HG03457 (cell line): ENCODE measurements at regions not wholly inside any gene's neighbourhood (a gene's known extent, or its start where the extent isn't known, plus 50 kb on each side); places are given as distances from the start of the nearest gene placed in this dataset.

Source experiments
- ATAC-seq: cut with Tn5 transposase; IDR thresholded peaks from one replicate; pipeline ENCODE4 v1.9.1; 2021; ENCODE audit warnings: moderate number of reproducible peaks; ENCODE audit not compliant: unreplicated experiment

DNA sequence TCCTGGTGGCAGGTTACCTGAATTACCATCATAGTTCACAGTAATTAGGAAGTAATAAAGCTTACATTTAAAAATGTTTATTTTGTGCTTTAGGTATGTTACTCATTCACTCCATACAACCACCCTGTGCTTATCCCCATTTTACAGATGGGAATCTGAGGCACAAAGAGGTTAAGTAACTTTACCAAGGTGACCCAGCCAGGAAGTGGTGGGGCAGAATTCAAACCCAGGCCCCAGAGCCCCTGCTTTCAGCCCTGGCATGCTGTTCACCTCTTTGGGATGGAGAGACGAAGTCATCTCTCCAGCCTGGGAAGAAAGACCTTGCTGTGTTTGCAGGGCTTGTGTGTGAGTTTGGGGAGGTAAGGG, 285.6 kb upstream of the TPM1 start:
- no peak for ATAC-seq

GRCh38 chr15:62757535-62757934, 285.0 kb upstream of the TPM1 start:
- ATAC-seq, result no peak

- no peak for ATAC-seq
Measured at GRCh38 chr15:62758126-62758951, 284.2 kb upstream of the TPM1 start.

- ATAC-seq, result no peak
Measured at GRCh38 chr15:62758952-62759349, 283.6 kb upstream of the TPM1 start.

- ATAC-seq, result no peak
Measured at GRCh38 chr15:62760538-62760937, 282.0 kb upstream of the TPM1 start.

DNA sequence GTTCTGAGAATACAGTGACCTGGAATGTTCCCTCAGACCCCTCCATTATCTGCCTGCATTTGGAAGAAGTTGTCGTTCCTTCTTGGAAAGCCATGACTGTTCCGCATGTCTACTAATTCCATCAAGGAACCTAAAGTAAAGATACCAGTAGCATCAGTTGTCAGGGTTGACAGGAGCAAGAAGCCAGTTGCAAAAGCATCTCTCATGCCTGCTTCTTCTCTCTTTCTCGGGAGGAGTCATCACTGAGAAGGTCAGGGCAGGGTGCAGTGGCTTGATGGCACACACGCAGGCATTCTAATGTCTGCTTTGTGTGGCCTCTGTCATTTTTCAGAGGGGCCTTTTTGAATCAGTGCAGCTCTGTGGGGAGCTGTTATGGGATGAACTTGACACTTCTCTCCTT, 276.6 kb upstream of the TPM1 start:
- ATAC-seq, result no peak

DNA sequence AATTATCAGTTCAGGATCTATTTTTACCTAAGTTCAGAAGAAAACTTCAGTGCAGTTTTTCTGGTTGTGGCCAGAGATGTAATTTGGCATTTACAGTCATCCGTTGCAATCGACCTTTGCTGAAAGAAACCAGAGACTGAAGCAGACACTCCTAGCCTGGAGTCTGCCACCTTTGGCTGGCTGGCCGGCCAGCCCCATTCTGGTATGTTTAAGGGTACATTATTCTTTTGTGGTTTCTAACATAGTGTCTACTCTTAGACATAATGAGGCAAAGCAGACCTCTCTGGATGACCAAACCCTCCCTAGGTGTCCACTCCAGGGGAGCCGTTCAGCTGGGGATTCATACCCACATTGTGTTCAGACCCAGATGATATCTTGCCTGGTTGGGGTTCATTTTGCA, 275.9 kb upstream of the TPM1 start:
- no peak for ATAC-seq

DNA sequence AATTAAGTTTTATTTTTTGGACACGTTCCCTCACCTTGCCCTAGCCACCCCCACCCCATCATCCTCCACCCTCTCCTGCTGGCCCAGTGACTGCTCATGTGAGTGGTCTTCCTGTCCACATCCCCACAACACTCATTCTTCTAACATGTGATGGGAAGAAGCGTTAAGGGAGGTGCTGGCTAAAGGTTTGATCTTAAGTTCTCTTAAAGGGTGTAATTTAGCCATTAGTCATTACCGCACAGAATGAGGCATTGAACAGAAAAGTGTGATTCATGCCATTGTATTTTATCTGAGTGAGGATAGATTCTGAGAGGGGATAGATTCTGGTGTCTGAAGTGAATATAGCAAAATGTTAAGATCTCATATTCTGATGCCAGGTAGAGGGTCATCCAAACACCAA, 272.9 kb upstream of the TPM1 start:
- no peak for ATAC-seq

DNA sequence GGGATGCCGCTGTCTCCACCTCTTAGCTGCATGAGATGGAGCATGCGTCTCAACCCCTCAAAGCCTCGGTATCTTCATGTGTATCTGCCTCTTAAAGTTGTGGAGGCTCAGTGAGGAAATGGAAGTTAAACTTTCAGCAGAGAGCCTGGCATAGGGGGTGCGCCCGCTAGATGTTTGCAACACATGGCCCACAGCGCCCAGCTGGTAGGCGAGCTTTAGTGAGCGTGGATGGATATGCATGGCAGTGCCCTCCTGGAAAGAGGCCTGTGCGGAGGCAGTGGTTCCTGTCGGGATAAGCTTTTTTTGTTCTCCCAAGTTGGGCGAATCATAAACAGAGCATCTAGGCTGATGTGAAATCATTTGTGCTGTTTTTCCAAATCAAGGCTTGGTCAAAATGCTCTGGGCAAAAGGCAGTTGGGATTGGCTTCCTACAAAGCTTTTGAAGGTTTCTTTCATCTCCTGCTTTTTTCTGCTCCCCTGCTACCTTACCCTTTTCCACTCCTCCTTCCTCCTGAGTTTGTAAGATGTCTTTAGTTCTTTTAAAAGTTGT, 272.4 kb upstream of the TPM1 start:
- no peak for ATAC-seq

- ATAC-seq, result no peak
Measured at GRCh38 chr15:62770752-62771151, 271.8 kb upstream of the TPM1 start.

GRCh38 chr15:62771234-62771633, 271.3 kb upstream of the TPM1 start:
- no peak for ATAC-seq

GRCh38 chr15:62773369-62774165, 269.0 kb upstream of the TPM1 start:
- ATAC-seq, result no peak

DNA sequence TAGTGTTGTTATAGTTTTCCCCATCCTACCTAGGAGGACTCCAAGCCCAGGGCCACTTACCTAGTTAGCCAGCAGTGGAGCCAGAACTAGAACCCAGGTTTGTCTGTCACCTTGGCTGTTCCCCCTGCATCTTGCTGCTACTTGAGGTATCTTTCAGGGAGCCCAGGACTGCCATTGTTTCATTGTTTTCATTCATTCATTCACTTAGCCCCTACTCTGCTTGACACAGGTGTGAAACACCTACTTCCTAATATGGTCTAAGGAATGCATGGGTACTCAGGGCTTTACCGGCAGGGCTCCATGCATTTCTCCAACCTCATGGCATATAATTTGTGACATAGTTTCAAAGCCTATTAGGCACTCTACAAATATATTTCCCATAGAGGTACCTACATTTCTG, 266.6 kb upstream of the TPM1 start:
- no peak for ATAC-seq

DNA sequence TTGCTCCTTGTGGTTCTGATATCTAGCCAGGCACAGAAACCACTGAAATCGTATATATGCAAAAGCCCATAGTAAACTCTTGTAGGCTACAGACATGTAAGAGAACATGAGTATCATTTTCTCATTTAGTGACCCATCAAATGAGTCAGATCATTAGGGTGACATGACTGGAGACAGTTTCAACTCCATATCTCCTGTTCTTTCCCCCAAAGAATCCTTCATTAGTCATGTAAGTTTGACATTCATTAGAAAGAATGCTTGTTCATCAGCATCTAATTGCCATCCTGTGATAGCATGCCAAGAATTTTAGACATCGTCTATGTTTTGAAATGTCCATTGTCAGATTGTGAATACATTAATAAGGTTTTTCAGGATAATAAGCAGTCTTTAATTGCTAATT, 264.9 kb upstream of the TPM1 start:
- no peak for ATAC-seq

- ATAC-seq, result no peak
Measured at GRCh38 chr15:62779036-62779770, 263.3 kb upstream of the TPM1 start.

DNA sequence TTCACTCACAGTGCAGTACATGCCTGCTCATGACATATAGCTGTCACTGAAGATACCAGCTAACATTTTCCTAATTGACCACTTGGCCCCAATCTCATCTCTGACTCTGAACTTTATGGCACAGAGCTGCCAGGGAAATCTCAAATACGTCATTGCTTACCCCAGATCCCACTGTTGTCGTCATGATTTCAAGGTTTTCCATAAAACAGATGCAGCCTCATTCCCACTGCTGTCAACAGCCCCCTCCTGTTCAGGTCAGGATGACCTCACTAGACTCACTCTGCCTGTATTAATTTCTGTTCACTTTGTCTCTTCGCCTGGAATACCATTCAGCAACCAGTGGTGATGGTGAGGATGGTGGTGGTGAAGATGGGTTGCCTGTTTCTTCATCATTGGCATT, 262.6 kb upstream of the TPM1 start:
- no peak for ATAC-seq

DNA sequence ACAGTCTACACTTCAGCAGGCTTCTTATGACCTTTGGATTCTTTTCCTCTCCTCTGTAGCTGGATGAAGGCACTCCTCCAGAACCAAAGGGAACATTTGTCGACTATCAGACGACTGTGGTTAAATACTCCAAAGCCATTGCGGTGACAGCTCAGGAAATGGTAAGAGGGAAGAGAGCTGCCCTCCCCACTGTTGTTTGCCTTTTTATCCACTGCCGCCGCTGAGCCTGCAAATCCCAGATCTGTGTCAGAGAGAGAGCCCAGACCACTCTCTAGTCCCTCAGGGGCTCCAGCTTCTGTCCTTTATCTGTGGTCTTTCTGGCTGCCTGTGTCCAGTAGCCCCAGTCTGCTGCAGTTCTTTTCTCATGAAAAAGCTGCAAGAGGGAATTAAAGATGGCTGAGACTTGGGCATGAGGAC, 261.5 kb upstream of the TPM1 start:
- ATAC-seq, result no peak

DNA sequence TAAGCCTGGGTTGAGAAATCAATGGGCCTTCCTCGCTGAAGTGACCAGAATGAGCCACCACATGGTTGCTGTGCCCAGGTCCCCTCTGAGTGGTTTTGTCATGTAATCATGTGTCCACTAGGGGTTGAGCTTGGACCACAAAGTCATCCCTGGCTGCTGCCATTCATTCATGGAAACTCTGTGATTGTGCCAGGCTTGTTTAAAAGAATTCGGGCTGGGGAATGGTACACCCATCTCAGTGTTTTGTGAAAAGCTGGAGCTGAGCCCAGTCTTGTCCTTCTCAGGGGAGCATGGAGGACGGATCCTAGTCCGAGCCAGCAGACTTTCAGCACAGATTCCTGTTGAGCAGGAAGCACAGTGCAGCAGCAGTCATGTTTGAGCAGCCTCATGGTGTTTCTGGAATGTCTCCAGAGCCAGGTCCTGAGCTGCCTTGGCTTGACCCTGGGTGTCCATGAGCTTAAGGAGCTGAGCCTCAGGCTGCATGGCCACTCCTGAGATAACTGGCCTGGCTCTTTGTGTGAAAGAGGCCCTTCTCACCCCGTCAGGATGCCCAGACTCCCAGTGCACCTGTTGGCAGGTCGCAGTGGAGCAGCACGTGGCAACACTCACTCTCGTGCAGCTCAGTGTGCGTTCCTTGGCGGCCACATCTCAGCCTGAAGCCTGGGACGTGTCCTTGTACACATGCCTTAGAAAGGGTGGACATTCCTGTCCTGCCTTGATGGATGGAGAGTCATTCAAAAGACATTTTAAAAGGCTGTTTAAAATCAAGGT, 260.3 kb upstream of the TPM1 start:
- ATAC-seq, result no peak

- no peak for ATAC-seq
Measured at GRCh38 chr15:62782896-62783295, 259.7 kb upstream of the TPM1 start.

GRCh38 chr15:62783303-62783957, 259.1 kb upstream of the TPM1 start:
- no peak for ATAC-seq
